ENCODE measurements at regions not wholly inside any gene's neighbourhood (a gene's known extent, or its start where the extent isn't known, plus 50 kb on each side); places are given as distances from the start of the nearest gene placed in this dataset.

DNA sequence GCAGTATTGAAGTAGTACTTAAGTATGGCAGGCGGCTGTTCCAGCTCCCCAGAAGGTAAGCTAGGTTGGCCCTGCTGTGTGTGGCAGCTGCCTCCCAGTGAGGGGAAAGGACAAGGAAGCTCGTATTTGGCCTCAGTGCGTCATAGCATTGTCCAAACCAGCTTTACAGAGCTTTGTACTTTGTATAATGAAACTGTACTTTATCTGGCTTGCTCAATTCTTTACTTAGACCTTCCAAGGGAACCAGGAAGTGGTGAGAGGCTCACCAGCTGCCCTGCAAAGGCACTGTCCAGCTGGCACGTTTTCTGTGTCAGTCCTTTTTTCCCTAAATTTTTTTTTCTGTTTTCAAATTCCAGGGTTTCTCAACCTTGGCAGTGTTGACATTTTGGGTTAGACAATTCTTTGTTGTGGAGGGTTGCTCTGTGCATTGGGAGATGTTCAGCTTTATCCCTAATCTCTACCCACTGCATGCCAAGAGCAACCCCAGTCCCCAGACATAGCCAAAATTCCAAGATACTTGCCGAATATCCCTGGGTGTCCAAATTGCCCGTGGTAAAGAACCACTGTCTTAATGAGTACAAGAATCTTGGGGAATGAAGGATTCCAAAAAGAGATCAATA lies 474.5 kb downstream of the LRRC70 start:
- no peaks in the 10 kb centered on the region for H3K36me3 ChIP-seq (replicated peaks; ENCODE audit: insufficient read depth, low read length)
- no peak overlapping the region for H3K4me3 ChIP-seq (ENCODE audit: low read length)
- no peak overlapping the region for H3K27ac ChIP-seq (ENCODE audit: low read length)
- no peaks in the 10 kb centered on the region for H3K9me2 ChIP-seq (replicated peaks; ENCODE audit: insufficient read depth, low read length)
- no peak for TF ChIP-seq EZH2 (optimal IDR thresholded peaks at IDR 0.05; ENCODE audit: low read depth, low read length)
- no peak for TF ChIP-seq CTCF (IDR thresholded peaks at IDR 0.05; ENCODE audit: low read length)
- TF ChIP-seq EZH2phosphoT487 (IDR thresholded peaks at IDR 0.05; ENCODE audit: low read length): no peak
- no peaks in the 10 kb centered on the region for H4K20me1 ChIP-seq (ENCODE audit: insufficient read depth, low read length)
- H3K9ac ChIP-seq (ENCODE audit: low read length): no peak overlapping the region
- H3K9me3 ChIP-seq (replicated peaks; ENCODE audit: insufficient read depth, low read length): no peaks in the 10 kb centered on the region
- H3F3A ChIP-seq (ENCODE audit: insufficient read depth, low read length): no peaks in the 10 kb centered on the region
- H3K4me1 ChIP-seq (ENCODE audit: low read length): no peaks in the 10 kb centered on the region
- H3K4me2 ChIP-seq (ENCODE audit: low read depth, low read length): no peak overlapping the region
- H3K79me2 ChIP-seq (ENCODE audit: low read length): no peaks in the 10 kb centered on the region
- DNase-seq: no peak
- no peaks in the 10 kb centered on the region for H3K27me3 ChIP-seq (replicated peaks; ENCODE audit: insufficient read depth, low read length)
- H2AFZ ChIP-seq (ENCODE audit: low read length): no peak overlapping the region

- H2AFZ ChIP-seq (ENCODE audit: low read length): no peak overlapping the region
- TF ChIP-seq EZH2 (optimal IDR thresholded peaks at IDR 0.05; ENCODE audit: low read depth, low read length): no peak
- TF ChIP-seq CTCF (IDR thresholded peaks at IDR 0.05; ENCODE audit: low read length): no peak
- TF ChIP-seq EZH2phosphoT487 (IDR thresholded peaks at IDR 0.05; ENCODE audit: low read length): no peak
- no peaks in the 10 kb centered on the region for H3F3A ChIP-seq (ENCODE audit: insufficient read depth, low read length)
- no peaks in the 10 kb centered on the region for H3K9me3 ChIP-seq (replicated peaks; ENCODE audit: insufficient read depth, low read length)
- H3K9me2 ChIP-seq (replicated peaks; ENCODE audit: insufficient read depth, low read length): no peaks in the 10 kb centered on the region
- H3K9ac ChIP-seq (ENCODE audit: low read length): no peak overlapping the region
- no peaks in the 10 kb centered on the region for H4K20me1 ChIP-seq (ENCODE audit: insufficient read depth, low read length)
- no peak overlapping the region for H3K4me2 ChIP-seq (ENCODE audit: low read depth, low read length)
- no peaks in the 10 kb centered on the region for H3K4me1 ChIP-seq (ENCODE audit: low read length)
- no peaks in the 10 kb centered on the region for H3K27me3 ChIP-seq (replicated peaks; ENCODE audit: insufficient read depth, low read length)
- H3K4me3 ChIP-seq (ENCODE audit: low read length): no peak overlapping the region
- no peaks in the 10 kb centered on the region for H3K36me3 ChIP-seq (replicated peaks; ENCODE audit: insufficient read depth, low read length)
- no peaks in the 10 kb centered on the region for H3K79me2 ChIP-seq (ENCODE audit: low read length)
- DNase-seq: no peak
- no peak overlapping the region for H3K27ac ChIP-seq (ENCODE audit: low read length)
These were observed 472.3 kb downstream of the LRRC70 start for GRCh38 chr5:63050916-63051315.

- H3K27ac ChIP-seq (ENCODE audit: low read length): no peak overlapping the region
- no peak for TF ChIP-seq EZH2 (optimal IDR thresholded peaks at IDR 0.05; ENCODE audit: low read depth, low read length)
- TF ChIP-seq EZH2phosphoT487 (IDR thresholded peaks at IDR 0.05; ENCODE audit: low read length): no peak
- no peak for TF ChIP-seq CTCF (IDR thresholded peaks at IDR 0.05; ENCODE audit: low read length)
These were observed 471.3 kb downstream of the LRRC70 start for GRCh38 chr5:63049935-63050334.

More at GRCh38 chr5:63049935-63050334, 471.3 kb downstream of the LRRC70 start:
- no peaks in the 10 kb centered on the region for H3K9me3 ChIP-seq (replicated peaks; ENCODE audit: insufficient read depth, low read length)
- H3K4me2 ChIP-seq (ENCODE audit: low read depth, low read length): no peak overlapping the region
- no peak overlapping the region for H3K9ac ChIP-seq (ENCODE audit: low read length)
- no peaks in the 10 kb centered on the region for H3F3A ChIP-seq (ENCODE audit: insufficient read depth, low read length)
- no peaks in the 10 kb centered on the region for H3K9me2 ChIP-seq (replicated peaks; ENCODE audit: insufficient read depth, low read length)
- no peaks in the 10 kb centered on the region for H4K20me1 ChIP-seq (ENCODE audit: insufficient read depth, low read length)
- H3K36me3 ChIP-seq (replicated peaks; ENCODE audit: insufficient read depth, low read length): no peaks in the 10 kb centered on the region
- no peak overlapping the region for H3K4me3 ChIP-seq (ENCODE audit: low read length)
- no peaks in the 10 kb centered on the region for H3K79me2 ChIP-seq (ENCODE audit: low read length)
- no peak for DNase-seq
- no peak overlapping the region for H2AFZ ChIP-seq (ENCODE audit: low read length)
- H3K27me3 ChIP-seq (replicated peaks; ENCODE audit: insufficient read depth, low read length): no peaks in the 10 kb centered on the region
- no peaks in the 10 kb centered on the region for H3K4me1 ChIP-seq (ENCODE audit: low read length)
